ENCODE measurements at regions not wholly inside any gene's neighbourhood (a gene's known extent, or its start where the extent isn't known, plus 50 kb on each side); places are given as distances from the start of the nearest gene placed in this dataset.

GRCh38 chr4:11138964-11139363 lies 289.7 kb downstream of the HS3ST1 start:
- Mint-ChIP-seq H3K27me3 (peaks cover 5% of the 10 kb centered on the region), H3K9me3 (peaks cover 0 to 10% (median 0%) of the 10 kb centered on the region in 7 donors), H3K27ac (no peak overlapping the region), H3K4me3 (no peak overlapping the region), H3K4me1 (no peaks in the 10 kb centered on the region), H3K36me3 (no peaks in the 10 kb centered on the region)
- ATAC-seq (ENCODE audit: low read depth in 2 of 2) (no peak), DNase-seq (no peak)
- Histone ChIP-seq H3K4me3 (ENCODE audit: low read depth, low read length) (no peak overlapping the region), H3K27me3 (ENCODE audit: control insufficient read depth, insufficient read depth, low read length) (no peaks in the 10 kb centered on the region), H3K9me3 (ENCODE audit: control insufficient read depth in 2 of 2, low read length in 2 of 2) (no peaks in the 10 kb centered on the region), H3K27ac (ENCODE audit: insufficient read depth, low read length, poor library complexity, severe bottlenecking) (no peak overlapping the region), H3K4me1 (ENCODE audit: control insufficient read depth, insufficient read depth, low read length, poor library complexity, severe bottlenecking) (no peaks in the 10 kb centered on the region), H3K36me3 (ENCODE audit: control insufficient read depth, insufficient read depth, low read length) (no peaks in the 10 kb centered on the region)

- H3K27me3 ChIP-seq (ENCODE audit: control insufficient read depth, insufficient read depth, low read length): no peaks in the 10 kb centered on the region
These were observed 294.0 kb downstream of the HS3ST1 start for GRCh38 chr4:11134705-11135104.

GRCh38 chr4:11133868-11134267 lies 294.8 kb downstream of the HS3ST1 start:
- no peaks in the 10 kb centered on the region for H3K27me3 ChIP-seq (ENCODE audit: control insufficient read depth, insufficient read depth, low read length)
- H3K27ac ChIP-seq (ENCODE audit: insufficient read depth, low read length, poor library complexity, severe bottlenecking): no peak overlapping the region
- no peaks in the 10 kb centered on the region for H3K27me3 Mint-ChIP-seq
- H3K9me3 ChIP-seq (ENCODE audit: control insufficient read depth in 2 of 2, low read length in 2 of 2): no peaks in the 10 kb centered on the region
- no peak overlapping the region for H3K27ac Mint-ChIP-seq
- no peaks in the 10 kb centered on the region for H3K36me3 Mint-ChIP-seq
- no peak overlapping the region for H3K4me3 ChIP-seq (ENCODE audit: low read depth, low read length)
- no peaks in the 10 kb centered on the region for H3K4me1 ChIP-seq (ENCODE audit: control insufficient read depth, insufficient read depth, low read length, poor library complexity, severe bottlenecking)
- H3K9me3 Mint-ChIP-seq: peaks cover 0 to 5% (median 0%) of the 10 kb centered on the region in 7 donors
- ATAC-seq (ENCODE audit: low read depth in 2 of 2) (no peak), DNase-seq (no peak)
- no peaks in the 10 kb centered on the region for H3K36me3 ChIP-seq (ENCODE audit: control insufficient read depth, insufficient read depth, low read length)
- H3K4me3 Mint-ChIP-seq: no peak overlapping the region
- peaks cover 0 to 2% (median 0%) of the 10 kb centered on the region in 4 donors for H3K4me1 Mint-ChIP-seq

More at GRCh38 chr4:11134705-11135104, 294.0 kb downstream of the HS3ST1 start:
- no peaks in the 10 kb centered on the region for H3K9me3 ChIP-seq (ENCODE audit: control insufficient read depth in 2 of 2, low read length in 2 of 2)
- no peaks in the 10 kb centered on the region for H3K36me3 ChIP-seq (ENCODE audit: control insufficient read depth, insufficient read depth, low read length)
- Mint-ChIP-seq H3K36me3 (no peaks in the 10 kb centered on the region), H3K4me1 (peaks cover 0 to 2% (median 0%) of the 10 kb centered on the region in 4 donors), H3K4me3 (no peak overlapping the region), H3K27ac (no peak overlapping the region), H3K27me3 (peaks cover 5% of the 10 kb centered on the region), H3K9me3 (peaks cover 0 to 5% (median 0%) of the 10 kb centered on the region in 7 donors)
- no peak overlapping the region for H3K4me3 ChIP-seq (ENCODE audit: low read depth, low read length)
- H3K4me1 ChIP-seq (ENCODE audit: control insufficient read depth, insufficient read depth, low read length, poor library complexity, severe bottlenecking): no peaks in the 10 kb centered on the region
- ATAC-seq (ENCODE audit: low read depth in 2 of 2) (no peak), DNase-seq (no peak)
- no peak overlapping the region for H3K27ac ChIP-seq (ENCODE audit: insufficient read depth, low read length, poor library complexity, severe bottlenecking)

GRCh38 chr4:11132478-11132877 lies 296.2 kb downstream of the HS3ST1 start:
- Histone ChIP-seq H3K4me1 (ENCODE audit: control insufficient read depth, insufficient read depth, low read length, poor library complexity, severe bottlenecking) (no peaks in the 10 kb centered on the region), H3K9me3 (ENCODE audit: control insufficient read depth in 2 of 2, low read length in 2 of 2) (no peaks in the 10 kb centered on the region), H3K36me3 (ENCODE audit: control insufficient read depth, insufficient read depth, low read length) (no peaks in the 10 kb centered on the region), H3K27ac (ENCODE audit: insufficient read depth, low read length, poor library complexity, severe bottlenecking) (no peak overlapping the region), H3K4me3 (ENCODE audit: low read depth, low read length) (no peak overlapping the region), H3K27me3 (ENCODE audit: control insufficient read depth, insufficient read depth, low read length) (no peaks in the 10 kb centered on the region)
- no peak overlapping the region for H3K27ac Mint-ChIP-seq
- H3K4me3 Mint-ChIP-seq: no peak overlapping the region
- no peaks in the 10 kb centered on the region for H3K27me3 Mint-ChIP-seq
- peaks cover 0 to 2% (median 0%) of the 10 kb centered on the region in 4 donors for H3K4me1 Mint-ChIP-seq
- peaks cover 0 to 4% (median 0%) of the 10 kb centered on the region in 7 donors for H3K9me3 Mint-ChIP-seq
- DNase-seq (no peak), ATAC-seq (ENCODE audit: low read depth in 2 of 2) (no peak)
- H3K36me3 Mint-ChIP-seq: no peaks in the 10 kb centered on the region

DNA sequence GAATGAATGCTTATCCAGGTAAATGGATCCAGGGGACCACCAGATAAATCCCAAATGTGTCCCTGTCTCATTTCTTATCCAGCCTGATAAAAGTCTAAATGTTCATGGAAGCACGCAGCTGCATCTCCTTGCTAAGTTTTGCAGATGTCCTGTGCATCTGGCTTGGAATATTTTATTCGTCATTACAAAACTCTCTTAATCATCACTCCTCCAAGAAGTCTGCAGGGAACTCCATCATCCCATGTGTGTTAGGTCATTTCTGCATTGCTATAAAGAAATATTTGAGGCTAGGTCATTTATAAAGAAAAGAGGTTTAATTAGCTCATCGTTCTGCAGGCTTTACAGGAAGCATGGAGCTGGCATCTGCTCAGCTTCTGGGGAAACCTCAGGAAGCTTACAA lies 297.2 kb downstream of the HS3ST1 start:
- ATAC-seq (ENCODE audit: low read depth in 2 of 2): no peak
- no peaks in the 10 kb centered on the region for H3K36me3 ChIP-seq (ENCODE audit: control insufficient read depth, insufficient read depth, low read length)
- H3K4me3 ChIP-seq (ENCODE audit: low read depth, low read length): no peak overlapping the region
- H3K4me1 ChIP-seq (ENCODE audit: control insufficient read depth, insufficient read depth, low read length, poor library complexity, severe bottlenecking): no peaks in the 10 kb centered on the region
- H3K27me3 ChIP-seq (ENCODE audit: control insufficient read depth, insufficient read depth, low read length): no peaks in the 10 kb centered on the region
- H3K9me3 ChIP-seq (ENCODE audit: control insufficient read depth in 2 of 2, low read length in 2 of 2): no peaks in the 10 kb centered on the region
- Mint-ChIP-seq H3K36me3 (no peaks in the 10 kb centered on the region), H3K9me3 (peaks cover 0 to 4% (median 0%) of the 10 kb centered on the region in 7 donors), H3K4me1 (peaks cover 0 to 2% (median 0%) of the 10 kb centered on the region in 4 donors), H3K27ac (no peak overlapping the region), H3K27me3 (no peaks in the 10 kb centered on the region), H3K4me3 (no peak overlapping the region)
- DNase-seq: no peak
- H3K27ac ChIP-seq (ENCODE audit: insufficient read depth, low read length, poor library complexity, severe bottlenecking): no peak overlapping the region

DNA sequence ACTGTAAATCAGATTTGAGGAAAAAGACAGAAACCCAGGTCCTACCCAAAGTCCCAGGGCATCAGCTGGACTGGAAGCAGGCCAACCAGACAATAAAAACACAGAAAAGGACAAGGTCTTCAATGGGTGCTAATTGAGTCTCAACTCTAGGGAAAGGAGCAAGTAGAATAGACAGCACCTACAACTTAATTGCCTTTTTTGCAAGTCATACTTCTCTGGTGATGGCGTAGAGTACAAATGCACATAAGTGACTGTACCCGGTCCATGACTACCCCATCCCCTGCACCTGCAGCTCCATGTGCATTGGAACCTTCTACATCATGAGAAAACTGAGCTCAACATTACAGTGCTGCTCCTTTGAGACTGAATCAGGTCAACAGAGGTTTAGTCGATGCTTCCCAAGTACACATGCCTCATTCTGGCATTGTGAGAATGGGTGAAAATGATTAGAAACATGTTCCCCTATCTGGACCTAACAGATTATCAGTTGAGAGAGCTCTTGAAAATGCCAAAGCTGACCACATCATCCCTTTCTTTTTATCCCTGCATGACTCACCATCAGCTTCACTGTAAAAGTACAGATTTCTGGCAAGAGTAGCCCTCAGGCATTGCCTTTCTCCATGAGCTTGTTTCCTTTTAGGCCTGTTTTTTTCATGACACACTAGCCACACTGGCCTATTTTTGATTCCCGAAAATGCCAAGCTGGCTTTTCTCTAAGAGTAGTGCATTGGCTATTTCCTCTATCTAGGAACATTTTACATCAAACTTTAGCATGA lies 298.3 kb downstream of the HS3ST1 start:
- Mint-ChIP-seq H3K27me3 (no peaks in the 10 kb centered on the region), H3K4me3 (no peak overlapping the region), H3K9me3 (peaks cover 0 to 4% (median 0%) of the 10 kb centered on the region in 7 donors), H3K36me3 (no peaks in the 10 kb centered on the region), H3K27ac (no peak overlapping the region), H3K4me1 (peaks cover 0 to 2% (median 0%) of the 10 kb centered on the region in 4 donors)
- no peaks in the 10 kb centered on the region for H3K27me3 ChIP-seq (ENCODE audit: control insufficient read depth, insufficient read depth, low read length)
- H3K9me3 ChIP-seq (ENCODE audit: control insufficient read depth in 2 of 2, low read length in 2 of 2): no peaks in the 10 kb centered on the region
- no peaks in the 10 kb centered on the region for H3K4me1 ChIP-seq (ENCODE audit: control insufficient read depth, insufficient read depth, low read length, poor library complexity, severe bottlenecking)
- DNase-seq (no peak), ATAC-seq (ENCODE audit: low read depth in 2 of 2) (no peak)
- H3K27ac ChIP-seq (ENCODE audit: insufficient read depth, low read length, poor library complexity, severe bottlenecking): no peak overlapping the region
- no peaks in the 10 kb centered on the region for H3K36me3 ChIP-seq (ENCODE audit: control insufficient read depth, insufficient read depth, low read length)
- H3K4me3 ChIP-seq (ENCODE audit: low read depth, low read length): no peak overlapping the region

DNA sequence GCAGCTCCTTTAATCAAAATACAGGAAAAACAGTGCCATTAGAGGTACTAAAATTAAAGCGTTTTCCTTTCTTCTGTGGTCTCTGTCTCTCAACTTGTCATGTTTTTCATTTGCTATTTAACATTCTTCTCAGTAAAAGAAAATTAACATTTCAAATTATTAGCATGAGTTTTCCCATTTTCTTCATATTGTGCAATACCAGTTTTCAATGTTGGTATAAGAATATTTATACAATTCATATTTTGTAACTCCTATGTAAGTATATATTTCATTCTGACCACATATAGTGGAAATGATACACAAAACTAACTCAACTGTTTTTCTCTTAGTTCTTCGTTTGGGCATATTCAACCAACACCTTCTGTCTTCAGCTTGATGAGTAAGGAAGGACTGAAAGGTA lies 308.3 kb downstream of the HS3ST1 start:
- Histone ChIP-seq H3K4me1 (ENCODE audit: control insufficient read depth, insufficient read depth, low read length, poor library complexity, severe bottlenecking) (no peaks in the 10 kb centered on the region), H3K4me3 (ENCODE audit: low read depth, low read length) (no peak overlapping the region), H3K27ac (ENCODE audit: insufficient read depth, low read length, poor library complexity, severe bottlenecking) (no peak overlapping the region), H3K9me3 (ENCODE audit: control insufficient read depth in 2 of 2, low read length in 2 of 2) (no peaks in the 10 kb centered on the region), H3K36me3 (ENCODE audit: control insufficient read depth, insufficient read depth, low read length) (no peaks in the 10 kb centered on the region), H3K27me3 (ENCODE audit: control insufficient read depth, insufficient read depth, low read length) (no peaks in the 10 kb centered on the region)
- Mint-ChIP-seq H3K27ac (no peak overlapping the region), H3K4me3 (no peak overlapping the region), H3K27me3 (no peaks in the 10 kb centered on the region), H3K4me1 (no peaks in the 10 kb centered on the region), H3K9me3 (peaks cover 0 to 2% (median 0%) of the 10 kb centered on the region in 7 donors), H3K36me3 (no peaks in the 10 kb centered on the region)
- DNase-seq: no peak
- ATAC-seq (ENCODE audit: low read depth in 2 of 2): no peak

- Histone ChIP-seq H3K4me1 (ENCODE audit: control insufficient read depth, insufficient read depth, low read length, poor library complexity, severe bottlenecking) (no peaks in the 10 kb centered on the region), H3K36me3 (ENCODE audit: control insufficient read depth, insufficient read depth, low read length) (no peaks in the 10 kb centered on the region), H3K27me3 (ENCODE audit: control insufficient read depth, insufficient read depth, low read length) (no peaks in the 10 kb centered on the region), H3K27ac (ENCODE audit: insufficient read depth, low read length, poor library complexity, severe bottlenecking) (no peak overlapping the region), H3K4me3 (ENCODE audit: low read depth, low read length) (no peak overlapping the region), H3K9me3 (ENCODE audit: control insufficient read depth in 2 of 2, low read length in 2 of 2) (no peaks in the 10 kb centered on the region)
- Mint-ChIP-seq H3K4me3 (no peak overlapping the region), H3K36me3 (no peaks in the 10 kb centered on the region), H3K27me3 (no peaks in the 10 kb centered on the region), H3K4me1 (no peaks in the 10 kb centered on the region), H3K27ac (no peak overlapping the region), H3K9me3 (peaks cover 0 to 2% (median 0%) of the 10 kb centered on the region in 7 donors)
- ATAC-seq (ENCODE audit: low read depth in 2 of 2): no peak
- DNase-seq: no peak
These were observed 309.2 kb downstream of the HS3ST1 start for GRCh38 chr4:11119474-11119873.
